GM21529 (cell line): ENCODE measurements at regions not wholly inside any gene's neighbourhood (a gene's known extent, or its start where the extent isn't known, plus 50 kb on each side); places are given as distances from the start of the nearest gene placed in this dataset.
A peak's percentile ranks its signal among the peaks of the same experiment; 100 is the strongest.
"Not testable (repeated sequence)": the region's sequence is repeated elsewhere in the genome, so short reads cannot be mapped to it uniquely, and the experiment has no call there.

Source experiments
- ATAC-seq: cut with Tn5 transposase; IDR thresholded peaks from one replicate; pipeline ENCODE4 v1.9.1; 2021; ENCODE audit not compliant: unreplicated experiment

- not testable (repeated sequence) for ATAC-seq
These were observed 5507.7 kb upstream of the TPTE start for GRCh38 chr21:5013455-5014304.

- not testable (repeated sequence) for ATAC-seq
These were observed 5506.2 kb upstream of the TPTE start for GRCh38 chr21:5015187-5015586.

GRCh38 chr21:5019120-5019519 is 5502.3 kb upstream of the TPTE start:
- peak; percentile 48 for ATAC-seq

- peak; percentile 32 for ATAC-seq
These were observed 5499.6 kb upstream of the TPTE start for GRCh38 chr21:5021815-5022214.

- ATAC-seq: peak; percentile 41
These were observed 5499.1 kb upstream of the TPTE start for GRCh38 chr21:5022254-5022653.

- not testable (repeated sequence) for ATAC-seq
These were observed 5498.6 kb upstream of the TPTE start for GRCh38 chr21:5022748-5023147.

GRCh38 chr21:5035147-5035546 is 5486.2 kb upstream of the TPTE start:
- not testable (repeated sequence) for ATAC-seq

GRCh38 chr21:5035587-5035986 is 5485.8 kb upstream of the TPTE start:
- not testable (repeated sequence) for ATAC-seq

- ATAC-seq: not testable (repeated sequence)
These were observed 5483.6 kb upstream of the TPTE start for GRCh38 chr21:5037606-5038331.

GRCh38 chr21:5039926-5040325 is 5481.5 kb upstream of the TPTE start:
- not testable (repeated sequence) for ATAC-seq

- not testable (repeated sequence) for ATAC-seq
These were observed 5478.8 kb upstream of the TPTE start for GRCh38 chr21:5042583-5042982.

- not testable (repeated sequence) for ATAC-seq
These were observed 5476.6 kb upstream of the TPTE start for GRCh38 chr21:5044812-5045211.

- not testable (repeated sequence) for ATAC-seq
These were observed 5469.9 kb upstream of the TPTE start for GRCh38 chr21:5051303-5052018.

- not testable (repeated sequence) for ATAC-seq
These were observed 5466.2 kb upstream of the TPTE start for GRCh38 chr21:5055027-5055754.

GRCh38 chr21:5055996-5056962 is 5465.1 kb upstream of the TPTE start:
- ATAC-seq: peak; percentile 60

GRCh38 chr21:5057077-5057476 is 5464.3 kb upstream of the TPTE start:
- not testable (repeated sequence) for ATAC-seq

GRCh38 chr21:5060364-5061083 is 5460.9 kb upstream of the TPTE start:
- not testable (repeated sequence) for ATAC-seq

- not testable (repeated sequence) for ATAC-seq
These were observed 5456.7 kb upstream of the TPTE start for GRCh38 chr21:5064581-5065142.
